ENCODE measurements at regions not wholly inside any gene's neighbourhood (a gene's known extent, or its start where the extent isn't known, plus 50 kb on each side); places are given as distances from the start of the nearest gene placed in this dataset.

GRCh38 chr14:36398463-36399291 is 78.2 kb upstream of the MBIP start:
- no CpG with 5 or more reads among the region's 5 CpGs for WGBS, 2 experiments (ENCODE audit: extremely low coverage in 2 of 2, insufficient read length in 1 of 2)
- H2BK5ac ChIP-seq (ENCODE audit: low read depth, low read length, poor library complexity, severe bottlenecking): no peak overlapping the region
- no peak overlapping the region for H2BK120ac ChIP-seq (ENCODE audit: low read depth, low read length)
- no peak overlapping the region for H3K9ac ChIP-seq (ENCODE audit: low read depth, low read length)
- no peaks in the 10 kb centered on the region for H3K4me1 ChIP-seq (ENCODE audit: control insufficient read depth, insufficient read depth, low read length)
- H4K8ac ChIP-seq (ENCODE audit: low read depth in 2 of 2, low read length in 2 of 2): no peak overlapping the region
- dilution Hi-C loops (cut with HindIII; ENCODE audit: low sequenced_read_pairs, unreplicated experiment): no loop called here
- H3K14ac ChIP-seq (replicated peaks; ENCODE audit: low read depth, low read length): no peak overlapping the region
- in situ Hi-C loops (cut with MboI; ENCODE audit: low sequenced_read_pairs): no loop called here
- no peaks in the 10 kb centered on the region for H3K79me1 ChIP-seq (ENCODE audit: low read depth in 1 of 2, low read length in 2 of 2)
- H3K23ac ChIP-seq (ENCODE audit: low read depth, low read length): no peak overlapping the region
- no peaks in the 10 kb centered on the region for H3K9me3 ChIP-seq (ENCODE audit: control insufficient read depth, insufficient read depth, low read length)
- CTCF ChIA-PET: no interaction called here
- no peak overlapping the region for H2BK15ac ChIP-seq (ENCODE audit: low read depth, low read length)
- POLR2A ChIA-PET (ENCODE audit: unreplicated experiment): no interaction called here
- H3K27me3 ChIP-seq (ENCODE audit: control insufficient read depth, insufficient read depth, low read length): no peaks in the 10 kb centered on the region
- intact Hi-C loops (cut with micrococcal nuclease): no loop called here
- H2AFZ ChIP-seq (replicated peaks; ENCODE audit: low read length, poor library complexity): no peak overlapping the region
- no peaks in the 10 kb centered on the region for H3K9me1 ChIP-seq (ENCODE audit: insufficient read depth, low read length)
- no peak for TF ChIP-seq NFE2L2 (IDR thresholded peaks at IDR 0.05; ENCODE audit: low read depth, low read length)
- no peak for TF ChIP-seq BHLHE40 (IDR thresholded peaks at IDR 0.05; ENCODE audit: low read depth, low read length)
- TF ChIP-seq FOS (IDR thresholded peaks at IDR 0.05; ENCODE audit: low read depth, low read length): no peak
- no peak overlapping the region for H2AK9ac ChIP-seq (replicated peaks; ENCODE audit: low read depth, low read length, poor library complexity)
- no peak overlapping the region for H2AK5ac ChIP-seq (ENCODE audit: low read depth, low read length)
- H3K4me2 ChIP-seq (ENCODE audit: low read depth, low read length): no peak overlapping the region
- H3K27ac ChIP-seq (ENCODE audit: insufficient read depth, low read length): no peak overlapping the region
- H3K4ac ChIP-seq (ENCODE audit: low read depth, low read length): no peak overlapping the region
- DNase-seq (no peak), ATAC-seq (ENCODE audit: low read depth) (no peak)
- no peaks in the 10 kb centered on the region for H4K20me1 ChIP-seq (ENCODE audit: insufficient read depth, low read length)
- H3K56ac ChIP-seq (ENCODE audit: extremely low read depth, insufficient read depth, low read length): no peak overlapping the region
- no peaks in the 10 kb centered on the region for H3K36me3 ChIP-seq (ENCODE audit: control insufficient read depth, insufficient read depth, low read length)
- no peak overlapping the region for H4K91ac ChIP-seq (ENCODE audit: insufficient read depth, low read depth, low read length)
- no peak overlapping the region for H2BK20ac ChIP-seq (ENCODE audit: low read depth, low read length)
- no TSS peak for BruUV-seq (replicated peaks)
- no peak overlapping the region for H3K4me3 ChIP-seq (ENCODE audit: insufficient read depth, low read depth, low read length)
- no peak overlapping the region for H4K5ac ChIP-seq (ENCODE audit: low read depth, low read length)
- no peak overlapping the region for H3K18ac ChIP-seq (ENCODE audit: low read depth, low read length)
